ENCODE measurements at regions not wholly inside any gene's neighbourhood (a gene's known extent, or its start where the extent isn't known, plus 50 kb on each side); places are given as distances from the start of the nearest gene placed in this dataset.

DNA sequence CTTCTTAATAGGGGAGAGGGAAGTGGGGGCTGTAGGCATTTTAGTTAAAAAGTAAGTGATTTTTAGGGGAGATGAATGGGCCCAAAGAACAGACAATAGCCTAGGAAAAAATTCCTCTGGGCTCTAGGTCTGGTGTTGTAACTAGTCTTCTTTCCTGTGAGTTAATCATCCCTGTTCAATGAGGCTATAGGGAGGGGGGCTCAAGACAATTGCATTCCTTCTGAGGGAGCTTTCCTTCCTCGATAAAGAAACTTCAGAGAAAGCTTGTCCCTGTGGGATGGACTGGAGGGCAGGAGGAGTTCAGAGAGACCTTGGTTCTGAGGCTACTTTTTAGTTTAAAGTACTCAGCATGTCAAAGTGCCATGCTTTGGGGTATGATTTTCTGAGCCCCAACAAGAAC lies 127.2 kb downstream of the BBS10 start:
- no peak for DNase-seq (ENCODE audit: low read depth)

- no peak for DNase-seq (ENCODE audit: low read depth)
Observed at GRCh38 chr12:76219806-76220205, 128.4 kb downstream of the BBS10 start.

GRCh38 chr12:76216585-76217472 lies 131.4 kb downstream of the BBS10 start:
- no peak for DNase-seq (ENCODE audit: low read depth)

DNA sequence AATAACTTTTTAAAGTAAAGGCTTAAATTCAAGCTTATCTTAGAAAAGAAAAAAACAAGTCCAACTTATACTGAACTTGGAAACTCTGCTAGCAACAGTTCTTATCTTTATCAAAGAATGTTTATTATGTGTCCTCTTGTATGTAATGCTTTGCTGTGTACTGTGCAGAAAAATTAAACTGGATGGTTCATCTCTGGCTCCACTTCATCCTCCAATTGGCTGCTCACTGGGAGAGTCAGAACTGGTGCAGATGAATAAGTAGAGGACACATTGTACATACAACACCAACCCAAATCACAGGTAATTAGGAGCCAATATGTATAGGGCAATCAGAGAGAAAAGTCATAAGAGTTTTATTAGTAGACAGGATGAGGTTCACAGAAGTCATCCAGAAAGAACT lies 123.6 kb upstream of the NAP1L1 start:
- DNase-seq (ENCODE audit: low read depth) = no peak

GRCh38 chr12:76206677-76207072 lies 122.2 kb upstream of the NAP1L1 start:
- DNase-seq (ENCODE audit: low read depth) = no peak

DNA sequence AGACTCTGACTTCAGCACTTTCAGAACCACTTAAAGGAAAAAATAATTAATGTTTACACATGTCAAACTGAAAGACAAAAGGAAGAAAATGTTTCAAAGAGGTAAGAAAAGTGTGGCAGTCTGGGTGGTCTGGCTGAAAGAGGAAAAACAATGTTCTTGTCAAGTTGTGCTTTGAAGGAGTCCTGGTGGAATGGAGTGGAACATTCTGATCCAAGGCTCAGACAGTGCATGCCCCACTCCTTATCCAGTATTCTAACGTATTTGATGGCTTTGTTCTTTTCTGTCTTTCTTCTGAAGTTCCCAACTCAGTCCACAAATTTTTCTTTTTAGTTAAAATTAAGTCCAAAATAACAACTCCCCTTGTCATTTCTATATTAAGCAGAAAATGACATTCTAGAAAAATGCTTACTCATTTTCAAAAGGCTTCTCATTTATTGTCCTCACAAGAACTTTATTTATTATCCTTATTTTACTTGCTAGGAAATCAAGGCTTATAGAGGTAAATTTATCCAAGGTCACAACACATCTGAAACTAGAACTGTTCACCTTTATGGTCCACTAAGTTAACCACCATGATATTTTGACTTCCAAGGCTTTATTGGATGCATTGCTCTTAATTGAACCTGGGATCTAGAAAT lies 121.7 kb upstream of the NAP1L1 start:
- DNase-seq (ENCODE audit: low read depth) = no peak

GRCh38 chr12:76202621-76203020 lies 118.1 kb upstream of the NAP1L1 start:
- no peak for DNase-seq (ENCODE audit: low read depth)

DNA sequence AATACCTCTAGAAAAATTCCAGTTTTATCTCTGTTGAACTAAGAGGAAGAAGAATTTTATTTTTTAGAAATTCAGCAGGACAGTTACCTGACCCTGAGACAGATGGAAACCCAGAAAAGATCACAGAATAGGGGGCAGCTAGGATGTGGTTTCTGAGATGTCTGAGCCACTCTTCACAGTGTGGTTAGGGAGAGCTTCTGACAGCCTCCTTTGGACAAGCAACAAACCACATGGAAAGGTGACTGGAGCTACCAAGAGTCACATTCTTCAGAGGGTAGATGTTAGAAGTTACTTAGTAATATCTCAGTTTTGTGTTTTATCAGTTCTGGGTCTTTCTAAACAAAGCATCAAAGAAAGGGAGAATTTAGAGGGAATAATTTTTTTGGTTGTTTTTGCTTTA lies 117.3 kb upstream of the NAP1L1 start:
- DNase-seq (ENCODE audit: low read depth) = no peak

DNA sequence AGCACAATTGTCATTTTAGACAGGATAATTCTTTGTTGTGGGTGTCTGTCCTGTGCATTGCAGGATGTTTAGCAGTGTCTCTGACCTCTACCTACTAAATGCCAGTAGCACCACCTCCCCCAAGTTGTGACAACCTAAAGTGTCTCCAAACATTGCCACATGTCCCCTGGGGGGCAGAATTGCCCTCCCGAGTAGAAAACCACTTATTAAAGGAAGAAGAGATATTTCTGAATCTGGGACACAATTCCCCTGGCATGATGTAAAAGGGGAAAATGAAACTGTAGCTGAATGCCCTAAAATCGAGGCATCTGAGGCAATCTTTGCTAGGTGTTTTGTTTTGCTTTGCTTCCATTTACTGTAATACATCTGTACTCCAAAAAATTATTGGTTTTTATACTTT lies 116.8 kb upstream of the NAP1L1 start:
- DNase-seq (ENCODE audit: low read depth) = no peak

GRCh38 chr12:76199808-76200207 lies 115.3 kb upstream of the NAP1L1 start:
- no peak for DNase-seq (ENCODE audit: low read depth)

GRCh38 chr12:76198839-76199238 lies 114.4 kb upstream of the NAP1L1 start:
- DNase-seq (ENCODE audit: low read depth) = no peak

DNA sequence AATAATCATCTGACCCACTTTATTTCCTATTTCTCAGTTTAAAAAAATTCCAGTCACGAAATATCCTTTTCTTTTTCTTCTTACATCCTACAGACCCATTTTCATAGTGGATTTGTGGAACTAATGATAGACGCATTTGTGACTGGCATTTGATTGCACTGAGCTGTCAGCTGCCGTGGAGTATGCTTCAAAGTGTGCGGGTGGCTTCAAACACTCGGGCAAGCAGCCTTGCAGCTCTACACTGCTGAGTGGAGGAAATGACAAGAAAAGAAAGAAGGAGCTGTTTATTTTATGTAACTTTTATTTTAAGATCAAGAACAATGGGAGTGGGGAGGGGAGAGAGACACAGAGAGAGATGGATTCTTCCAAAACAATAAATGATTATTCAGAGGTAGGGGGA lies 112.8 kb upstream of the NAP1L1 start:
- no peak for DNase-seq (ENCODE audit: low read depth)

- no peak for DNase-seq (ENCODE audit: low read depth)
Observed at GRCh38 chr12:76195920-76196319, 111.4 kb upstream of the NAP1L1 start.

- no peak for DNase-seq (ENCODE audit: low read depth)
Observed at GRCh38 chr12:76194724-76195123, 110.2 kb upstream of the NAP1L1 start.

- DNase-seq (ENCODE audit: low read depth) = no peak
Observed at GRCh38 chr12:76193961-76194360, 109.5 kb upstream of the NAP1L1 start.

- DNase-seq (ENCODE audit: low read depth) = no peak
Observed at GRCh38 chr12:76192416-76192815, 107.9 kb upstream of the NAP1L1 start.

- DNase-seq (ENCODE audit: low read depth) = no peak
Observed at GRCh38 chr12:76190299-76190698, 105.8 kb upstream of the NAP1L1 start.

GRCh38 chr12:76189851-76190250 lies 105.4 kb upstream of the NAP1L1 start:
- no peak for DNase-seq (ENCODE audit: low read depth)

- DNase-seq (ENCODE audit: low read depth) = no peak
Observed at GRCh38 chr12:76187177-76187576, 102.7 kb upstream of the NAP1L1 start.

DNA sequence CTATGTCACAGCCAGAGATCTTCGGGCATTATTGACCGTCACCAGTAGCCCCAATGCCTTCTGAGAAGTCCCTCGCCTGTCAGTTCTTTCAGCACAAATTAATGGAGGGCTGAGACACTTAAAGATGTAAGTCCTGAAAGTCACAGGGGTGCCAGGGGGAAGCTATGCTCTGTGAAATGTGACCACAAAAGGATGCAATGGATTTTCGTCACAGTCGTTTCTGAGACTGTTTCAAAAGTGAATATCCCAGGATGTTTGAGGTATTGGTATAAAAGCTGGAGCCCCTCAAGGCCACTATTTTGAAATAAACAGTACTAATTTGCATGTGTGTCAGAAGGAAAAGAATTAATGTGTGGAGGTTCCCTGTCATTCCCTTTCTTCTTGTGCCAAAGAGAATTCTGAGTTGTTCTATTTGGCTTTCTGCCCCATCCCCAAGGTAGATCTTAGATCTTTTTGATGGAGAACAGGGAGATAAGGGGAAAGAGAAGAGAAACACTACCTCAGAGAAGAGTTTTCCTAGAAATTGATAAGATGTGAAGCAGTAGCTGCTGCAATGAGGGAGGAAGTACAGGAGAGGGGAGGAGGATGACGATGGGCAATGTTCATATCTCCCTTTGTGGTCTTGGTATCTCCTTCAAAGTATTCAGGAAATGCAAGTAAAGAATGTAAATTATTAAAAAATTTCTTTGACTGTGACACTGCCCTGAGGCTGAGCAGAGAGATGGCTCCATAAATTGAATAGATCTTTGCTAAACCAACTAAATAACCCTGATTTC lies 101.8 kb upstream of the NAP1L1 start:
- no peak for DNase-seq (ENCODE audit: low read depth)

DNA sequence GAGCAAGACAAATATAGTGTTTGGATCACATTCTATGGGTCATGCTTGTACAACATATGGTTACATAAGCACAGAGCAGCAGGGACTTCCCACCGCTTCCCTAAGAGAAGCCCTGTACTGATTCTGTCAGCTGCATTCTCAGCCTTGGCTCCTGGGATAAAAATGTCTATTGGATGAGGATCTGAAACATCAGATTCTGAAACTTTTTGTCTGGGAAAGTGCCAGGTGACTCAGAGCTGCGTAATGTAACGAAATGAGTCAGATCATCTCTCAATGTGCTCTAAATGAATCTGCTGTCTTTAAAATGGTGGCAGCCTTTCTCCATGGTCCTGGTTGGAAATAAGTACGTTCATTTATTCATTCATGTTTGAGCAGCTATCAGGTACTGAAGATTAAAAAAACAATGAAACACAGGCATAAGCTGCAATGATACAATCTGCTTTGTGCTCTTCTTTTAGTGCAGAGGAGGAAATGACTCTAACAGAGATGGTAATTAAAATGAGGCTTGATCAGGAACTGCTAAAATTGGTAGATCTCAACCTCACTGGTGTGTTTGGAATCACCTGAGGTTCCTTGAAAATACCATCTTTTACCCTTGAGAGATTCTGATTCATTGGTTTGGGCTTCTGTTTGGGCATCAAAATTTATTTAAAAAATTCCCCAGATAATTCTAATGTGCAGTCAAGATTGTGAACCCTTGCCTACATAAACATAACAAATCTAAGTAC lies 99.1 kb upstream of the NAP1L1 start:
- DNase-seq (ENCODE audit: low read depth) = peak; percentile 94

All from GM04504 (cell line).